ENCODE measurements at regions not wholly inside any gene's neighbourhood (a gene's known extent, or its start where the extent isn't known, plus 50 kb on each side); places are given as distances from the start of the nearest gene placed in this dataset.

DNA sequence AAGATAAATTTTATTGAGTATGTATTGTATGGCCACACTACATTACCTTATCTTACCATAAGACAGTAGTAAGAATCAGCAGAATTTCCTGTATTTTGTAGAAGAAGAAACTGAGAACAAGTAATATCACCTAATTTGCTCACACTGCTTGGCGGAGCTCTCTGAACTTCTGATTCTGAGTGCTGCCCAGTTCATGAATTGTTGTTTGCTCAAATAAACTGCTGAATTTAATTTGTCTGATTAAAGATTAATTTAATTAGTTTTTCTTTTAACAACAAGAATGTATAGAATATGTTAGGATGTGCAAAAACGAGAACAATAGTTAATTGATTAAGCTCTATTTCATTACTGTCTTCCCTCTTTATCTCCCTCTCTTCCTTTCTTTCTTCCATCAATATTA is 100.1 kb upstream of the ERBB4 start:
- no peak overlapping the region for H3K27ac ChIP-seq
- 53 to 60% methylated on average over 2 of the region's 2 CpGs for WGBS, 2 experiments (ENCODE audit: low coverage in 1 of 2, low lambda C conversion rate in 2 of 2, missing lambda C conversion rate in 2 of 2)
- in situ Hi-C loops (cut with MboI) = no loop called here

DNA sequence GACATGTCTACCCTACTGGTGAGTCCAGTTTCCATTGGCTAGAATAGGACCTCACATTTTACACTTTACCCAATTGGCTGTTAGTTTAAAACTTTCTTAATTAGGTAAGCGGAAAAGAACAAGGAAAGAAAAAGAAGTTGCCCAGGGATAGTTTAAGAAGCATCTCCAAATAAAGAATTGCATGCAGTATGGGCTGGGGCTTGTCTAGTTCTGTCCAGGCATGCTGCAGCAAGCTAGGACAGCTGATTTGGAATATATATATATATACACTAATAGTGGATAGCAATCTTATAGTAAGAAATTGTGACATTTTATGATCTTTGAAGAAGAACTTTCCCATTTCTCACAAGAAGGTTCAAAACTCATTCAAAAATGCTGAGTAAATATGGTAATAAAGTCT is 90.0 kb upstream of the ERBB4 start:
- Histone ChIP-seq H4K20me1 (ENCODE audit: insufficient read depth) (no peaks in the 10 kb centered on the region), H3K4me1 (ENCODE audit: insufficient read depth) (peaks cover 7% of the 10 kb centered on the region; the same call in 1 of the 2 replicates), H3K4me3 (no peak overlapping the region), H3K9me3 (ENCODE audit: low read depth) (no peaks in the 10 kb centered on the region), H2AFZ (no peak overlapping the region), H3K9me2 (ENCODE audit: insufficient read depth) (no peaks in the 10 kb centered on the region), H3K27ac (no peak overlapping the region), H3F3A (ENCODE audit: insufficient read depth) (peaks cover 17% of the 10 kb centered on the region), H3K27me3 (replicated peaks; ENCODE audit: insufficient read depth) (no peaks in the 10 kb centered on the region), H3K79me2 (ENCODE audit: insufficient read depth) (no peaks in the 10 kb centered on the region), H3K9ac (no peak overlapping the region), H3K4me2 (ENCODE audit: unreplicated experiment) (no peak overlapping the region), H3K36me3 (ENCODE audit: low read depth) (no peaks in the 10 kb centered on the region)
- no peak for TF ChIP-seq EZH2 (IDR thresholded peaks at IDR 0.05; ENCODE audit: insufficient read depth, poor library complexity, severe bottlenecking)
- no peak for TF ChIP-seq EZH2phosphoT487 (IDR thresholded peaks at IDR 0.05; ENCODE audit: insufficient read depth, low read depth)
- DNase-seq = no peak
- in situ Hi-C loops (cut with MboI) = no loop called here
- 57 to 79% methylated on average over 1 of the region's 1 CpG for WGBS, 2 experiments (ENCODE audit: low coverage in 1 of 2, low lambda C conversion rate in 2 of 2, missing lambda C conversion rate in 2 of 2)

More for the DNA sequence above, 100.1 kb upstream of the ERBB4 start:
- no peak for TF ChIP-seq EZH2 (IDR thresholded peaks at IDR 0.05; ENCODE audit: insufficient read depth, poor library complexity, severe bottlenecking)
- no peak for TF ChIP-seq EZH2phosphoT487 (IDR thresholded peaks at IDR 0.05; ENCODE audit: insufficient read depth, low read depth)
- no peaks in the 10 kb centered on the region for H3K9me2 ChIP-seq (ENCODE audit: insufficient read depth)
- no peaks in the 10 kb centered on the region for H3K4me1 ChIP-seq (ENCODE audit: insufficient read depth)
- H2AFZ ChIP-seq = no peak overlapping the region
- no peaks in the 10 kb centered on the region for H3K9me3 ChIP-seq (ENCODE audit: low read depth)
- no peaks in the 10 kb centered on the region for H3K27me3 ChIP-seq (replicated peaks; ENCODE audit: insufficient read depth)
- H3K4me3 ChIP-seq = no peak overlapping the region
- no peak overlapping the region for H3K9ac ChIP-seq
- no peak overlapping the region for H3K4me2 ChIP-seq (ENCODE audit: unreplicated experiment)
- no peaks in the 10 kb centered on the region for H3K79me2 ChIP-seq (ENCODE audit: insufficient read depth)
- DNase-seq = no peak
- H3K36me3 ChIP-seq (ENCODE audit: low read depth) = no peaks in the 10 kb centered on the region
- no peaks in the 10 kb centered on the region for H4K20me1 ChIP-seq (ENCODE audit: insufficient read depth)
- no peaks in the 10 kb centered on the region for H3F3A ChIP-seq (ENCODE audit: insufficient read depth)

DNA sequence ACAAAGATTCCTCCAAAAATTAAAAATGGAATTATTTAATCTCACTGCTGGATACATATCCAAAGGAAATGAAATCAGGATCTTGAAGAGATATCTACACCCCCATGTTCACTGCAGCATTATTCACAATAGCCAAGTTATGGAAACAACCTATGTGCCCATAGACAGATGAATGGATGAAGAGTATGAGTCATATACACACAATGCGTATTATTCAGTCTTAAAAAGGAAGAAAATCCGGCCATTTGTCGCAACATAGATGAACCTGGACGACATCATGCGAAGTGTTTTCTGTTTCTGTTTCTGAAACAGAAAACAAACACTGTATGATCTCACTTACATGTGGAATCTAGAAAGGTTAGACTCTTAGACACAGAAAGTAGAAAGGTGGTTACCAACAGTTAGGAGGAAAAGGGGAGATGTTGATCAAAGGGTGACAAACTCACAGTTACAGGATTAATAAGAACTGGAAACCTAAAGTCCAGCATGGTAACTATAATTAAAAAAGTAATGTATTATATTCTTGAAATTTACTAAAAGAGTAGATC is 87.8 kb upstream of the ERBB4 start:
- H3K9me3 ChIP-seq (ENCODE audit: low read depth) = no peaks in the 10 kb centered on the region
- no peak overlapping the region for H3K4me3 ChIP-seq
- H3K4me1 ChIP-seq (ENCODE audit: insufficient read depth) = peaks cover 7% of the 10 kb centered on the region; the same call in 1 of the 2 replicates
- H3K4me2 ChIP-seq (ENCODE audit: unreplicated experiment) = no peak overlapping the region
- H4K20me1 ChIP-seq (ENCODE audit: insufficient read depth) = no peaks in the 10 kb centered on the region
- TF ChIP-seq EZH2phosphoT487 (IDR thresholded peaks at IDR 0.05; ENCODE audit: insufficient read depth, low read depth) (no peak), EZH2 (IDR thresholded peaks at IDR 0.05; ENCODE audit: insufficient read depth, poor library complexity, severe bottlenecking) (no peak)
- H3F3A ChIP-seq (ENCODE audit: insufficient read depth) = peaks cover 17% of the 10 kb centered on the region
- H3K9me2 ChIP-seq (ENCODE audit: insufficient read depth) = no peaks in the 10 kb centered on the region
- 93 to 95% methylated on average over 5 of the region's 5 CpGs for WGBS, 2 experiments (ENCODE audit: low coverage in 1 of 2, low lambda C conversion rate in 2 of 2, missing lambda C conversion rate in 2 of 2)
- H3K27ac ChIP-seq = no peak overlapping the region
- no peak overlapping the region for H3K9ac ChIP-seq
- H3K36me3 ChIP-seq (ENCODE audit: low read depth) = no peaks in the 10 kb centered on the region
- no peak for DNase-seq
- H2AFZ ChIP-seq = no peak overlapping the region
- no peaks in the 10 kb centered on the region for H3K79me2 ChIP-seq (ENCODE audit: insufficient read depth)
- H3K27me3 ChIP-seq (replicated peaks; ENCODE audit: insufficient read depth) = no peaks in the 10 kb centered on the region
- in situ Hi-C loops (cut with MboI) = no loop called here

DNA sequence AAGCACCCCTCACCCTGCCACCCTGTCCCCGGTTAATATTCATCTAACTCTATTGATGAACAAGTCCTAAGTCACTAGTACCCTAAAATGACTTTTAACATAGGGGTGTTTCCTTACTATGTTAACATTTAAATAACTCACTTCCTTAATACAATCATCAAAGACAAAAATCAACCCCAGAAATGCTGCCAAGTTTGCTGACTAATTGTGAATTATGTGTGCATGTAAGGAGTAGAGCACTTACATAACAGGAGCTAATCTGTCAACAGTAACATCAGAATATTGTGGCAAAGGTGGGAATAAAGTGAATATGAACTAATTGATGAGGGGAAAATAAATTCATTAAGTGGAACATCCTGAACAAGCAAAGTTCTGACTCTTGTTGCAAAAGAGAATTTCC is 81.4 kb upstream of the ERBB4 start:
- 43 to 56% methylated on average over 1 of the region's 1 CpG for WGBS, 2 experiments (ENCODE audit: low coverage in 1 of 2, low lambda C conversion rate in 2 of 2, missing lambda C conversion rate in 2 of 2)
- DNase-seq = peak; percentile 53

More for the DNA sequence above, 81.4 kb upstream of the ERBB4 start:
- Histone ChIP-seq H2AFZ (no peak overlapping the region), H3K4me1 (ENCODE audit: insufficient read depth) (peaks cover 21% of the 10 kb centered on the region), H3K27me3 (replicated peaks; ENCODE audit: insufficient read depth) (no peaks in the 10 kb centered on the region), H3K27ac (no peak overlapping the region), H3K9ac (no peak overlapping the region), H3K9me2 (ENCODE audit: insufficient read depth) (no peaks in the 10 kb centered on the region), H3K9me3 (ENCODE audit: low read depth) (no peaks in the 10 kb centered on the region), H4K20me1 (ENCODE audit: insufficient read depth) (no peaks in the 10 kb centered on the region), H3K79me2 (ENCODE audit: insufficient read depth) (no peaks in the 10 kb centered on the region), H3F3A (ENCODE audit: insufficient read depth) (no peaks in the 10 kb centered on the region), H3K4me3 (no peak overlapping the region), H3K36me3 (ENCODE audit: low read depth) (no peaks in the 10 kb centered on the region), H3K4me2 (ENCODE audit: unreplicated experiment) (peak overlapping the region; percentile 16)
- in situ Hi-C loops (cut with MboI) = no loop called here
- no peak for TF ChIP-seq EZH2 (IDR thresholded peaks at IDR 0.05; ENCODE audit: insufficient read depth, poor library complexity, severe bottlenecking)
- TF ChIP-seq EZH2phosphoT487 (IDR thresholded peaks at IDR 0.05; ENCODE audit: insufficient read depth, low read depth) = no peak
